ENCODE measurements at regions not wholly inside any gene's neighbourhood (a gene's known extent, or its start where the extent isn't known, plus 50 kb on each side); places are given as distances from the start of the nearest gene placed in this dataset.
"Not testable (repeated sequence)": the region's sequence is repeated elsewhere in the genome, so short reads cannot be mapped to it uniquely, and the experiment has no call there.

DNA sequence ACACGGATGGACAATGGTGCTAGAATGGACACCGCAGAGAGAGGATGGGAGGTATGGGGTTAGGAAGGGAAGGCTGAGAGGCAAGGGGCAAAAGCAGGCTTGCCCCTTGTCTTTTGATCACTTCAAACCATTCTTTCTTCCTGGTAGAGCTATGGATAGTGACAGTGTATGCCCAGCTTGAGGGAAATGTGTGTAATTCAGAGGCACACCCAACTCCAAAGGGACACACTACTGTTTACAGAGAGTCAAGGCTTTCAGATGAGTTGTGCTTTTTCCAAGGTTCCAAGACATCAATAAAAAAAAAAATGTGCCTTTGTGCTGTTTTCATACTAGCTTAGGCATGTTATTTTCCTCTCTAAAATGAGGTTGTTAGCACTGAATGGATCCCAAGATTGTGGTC, 185.0 kb downstream of the MCHR2 start:
- DNase-seq: no peak

DNA sequence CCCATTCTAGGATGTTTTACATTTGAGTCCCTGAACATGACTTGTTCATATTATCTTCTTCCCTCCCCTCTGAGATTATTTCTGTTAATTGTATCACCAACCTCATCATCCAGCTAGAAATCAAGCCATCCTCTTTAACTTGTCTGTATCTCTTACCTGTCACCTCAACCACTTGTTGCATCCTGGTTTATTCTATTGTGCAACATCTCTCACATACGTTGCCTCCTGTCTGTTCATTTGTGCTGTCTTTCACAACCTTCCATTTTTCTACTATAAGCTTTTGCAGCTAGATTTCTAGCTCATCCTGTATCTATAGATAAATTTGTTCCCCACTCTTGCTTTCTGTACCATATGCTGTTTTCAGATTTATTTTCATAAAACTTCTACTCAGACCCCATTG, 183.7 kb downstream of the MCHR2 start:
- no peak for DNase-seq

DNA sequence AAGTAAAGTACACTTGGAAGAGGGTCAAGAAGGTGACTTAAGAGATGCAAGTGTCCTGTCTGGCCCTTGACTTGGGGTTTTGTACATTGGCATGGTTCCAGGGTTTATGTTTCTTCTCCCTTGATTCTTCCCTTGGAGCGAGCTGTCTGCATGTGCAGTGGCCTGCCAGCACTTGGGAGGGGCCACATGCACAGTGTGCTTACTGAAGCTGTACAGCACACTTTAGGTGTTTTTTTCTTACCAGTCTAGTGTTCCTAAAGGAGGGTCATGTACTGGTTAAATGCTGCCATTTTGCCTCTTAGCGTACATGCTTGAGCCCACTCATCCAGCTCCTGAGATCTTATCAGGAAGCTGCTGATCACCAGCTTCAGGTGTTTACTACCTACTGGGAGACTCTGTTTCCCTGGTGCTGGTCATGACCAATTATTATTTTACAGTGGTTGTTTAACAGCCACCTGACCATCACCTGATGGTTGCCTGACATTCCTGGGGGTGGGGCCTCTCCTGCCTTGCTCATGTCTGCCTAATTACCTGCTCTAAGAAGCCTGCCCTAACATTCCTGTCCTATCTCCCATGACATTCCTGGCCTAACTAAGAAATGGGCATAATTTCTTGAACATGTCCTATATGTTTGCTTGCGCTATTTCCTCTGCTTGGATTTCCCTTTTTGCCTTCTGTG, 182.9 kb downstream of the MCHR2 start:
- DNase-seq: no peak

DNA sequence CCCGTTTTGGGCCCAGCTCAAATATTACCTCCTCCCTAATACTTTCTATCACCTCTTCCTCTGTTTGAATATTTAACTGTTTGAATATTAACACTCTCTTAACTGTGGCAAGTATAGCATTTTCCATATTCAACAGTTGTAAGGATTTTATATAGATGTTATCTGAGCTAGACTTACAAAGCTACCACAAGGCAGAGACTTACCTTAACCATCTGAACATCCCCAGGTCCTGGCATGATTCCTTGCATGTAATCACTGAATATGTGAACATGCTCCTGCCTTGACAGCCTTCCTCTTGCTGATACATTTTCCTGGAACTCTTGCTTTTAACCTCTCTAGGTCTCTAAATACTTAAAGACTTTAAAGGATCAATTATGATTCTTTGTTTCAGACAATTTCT, 182.4 kb downstream of the MCHR2 start:
- DNase-seq: no peak

DNA sequence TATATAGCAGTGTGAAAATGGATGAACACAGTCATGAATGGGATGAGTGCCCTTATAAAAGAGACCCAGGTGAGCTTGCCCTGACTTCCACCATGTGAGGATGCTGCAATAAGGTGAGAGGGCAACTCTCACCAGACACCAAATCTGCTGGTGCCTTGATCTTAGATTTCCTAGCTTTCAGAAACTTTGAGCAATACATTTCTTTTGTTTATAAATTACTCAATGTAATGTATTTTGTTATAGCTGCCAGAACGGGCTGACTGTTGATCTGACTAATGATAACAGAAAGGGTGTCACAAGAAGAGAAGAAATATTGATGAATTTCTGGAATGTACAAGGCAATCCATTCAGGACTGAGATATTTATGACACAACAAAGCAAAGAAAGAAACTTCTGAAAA, 180.5 kb downstream of the MCHR2 start:
- DNase-seq: no peak

DNA sequence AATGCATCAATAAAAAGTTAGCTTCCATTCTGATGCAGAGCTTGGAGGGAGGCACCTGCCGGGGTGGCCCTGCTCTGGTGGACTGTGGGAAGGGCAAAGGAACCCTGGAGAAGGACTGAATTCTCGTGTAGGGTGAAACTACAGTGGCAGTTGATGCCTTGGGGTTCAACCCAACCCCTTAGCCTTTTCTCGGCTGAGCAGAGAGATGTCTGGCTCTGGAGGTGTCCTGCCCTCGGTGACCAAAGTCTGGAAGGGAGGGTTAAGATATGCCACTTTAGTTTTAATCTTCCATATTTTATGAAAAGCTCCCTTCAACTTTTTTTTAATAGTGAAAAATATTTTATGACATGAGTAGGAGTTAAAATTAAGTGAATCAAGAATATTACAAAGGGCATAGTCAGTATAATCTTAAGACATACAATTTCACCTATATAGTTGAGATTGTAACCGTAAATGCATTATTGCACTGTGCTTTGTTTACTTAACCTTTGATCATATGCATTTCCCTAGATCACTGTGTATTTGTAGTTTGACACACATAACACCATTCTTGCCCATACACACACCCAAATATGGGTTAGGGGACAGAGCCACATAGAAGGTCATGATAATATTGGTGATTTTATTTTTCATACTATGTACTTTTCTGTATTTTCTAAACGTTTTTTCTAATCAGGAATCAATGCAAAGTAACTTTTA, 179.6 kb downstream of the MCHR2 start:
- no peak for DNase-seq

DNA sequence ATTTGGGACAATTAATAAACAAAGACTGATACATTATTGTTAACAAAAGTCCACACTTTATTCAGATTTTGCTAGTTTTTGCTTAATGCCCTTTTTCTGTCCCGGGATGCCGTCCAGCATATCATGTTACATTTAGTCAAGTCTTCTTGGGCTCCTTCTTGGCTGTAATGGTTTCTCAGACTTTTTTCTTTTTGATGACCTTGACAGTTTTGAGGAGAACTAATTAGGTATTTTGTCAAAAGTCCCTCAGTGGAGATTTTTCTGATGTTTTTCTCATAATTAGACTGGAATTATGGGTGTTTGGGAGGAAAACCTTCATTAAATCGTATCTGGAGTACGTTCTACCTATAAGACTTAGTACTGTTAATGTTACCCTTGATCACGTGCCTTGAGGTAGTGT, 177.2 kb downstream of the MCHR2 start:
- no peak for DNase-seq

DNA sequence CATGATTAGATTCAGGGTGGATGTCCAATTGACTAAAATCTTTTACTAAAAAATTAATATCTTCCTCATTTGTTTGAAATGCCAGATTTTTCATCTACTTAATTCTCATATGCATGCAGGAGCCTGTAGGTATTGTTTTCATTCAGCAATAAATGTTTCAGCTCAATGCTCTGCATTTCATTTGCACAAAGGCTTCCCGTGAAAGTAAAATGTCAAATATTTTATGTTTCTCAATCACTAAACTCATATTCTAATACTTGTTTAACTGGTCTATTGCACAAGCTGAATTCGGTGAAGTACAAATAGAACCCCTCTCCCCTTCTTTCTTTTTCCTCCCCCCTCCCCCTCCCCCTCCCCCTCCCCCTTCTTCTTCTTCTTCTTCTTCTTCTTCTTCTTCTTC, 175.9 kb downstream of the MCHR2 start:
- DNase-seq: no peak

DNA sequence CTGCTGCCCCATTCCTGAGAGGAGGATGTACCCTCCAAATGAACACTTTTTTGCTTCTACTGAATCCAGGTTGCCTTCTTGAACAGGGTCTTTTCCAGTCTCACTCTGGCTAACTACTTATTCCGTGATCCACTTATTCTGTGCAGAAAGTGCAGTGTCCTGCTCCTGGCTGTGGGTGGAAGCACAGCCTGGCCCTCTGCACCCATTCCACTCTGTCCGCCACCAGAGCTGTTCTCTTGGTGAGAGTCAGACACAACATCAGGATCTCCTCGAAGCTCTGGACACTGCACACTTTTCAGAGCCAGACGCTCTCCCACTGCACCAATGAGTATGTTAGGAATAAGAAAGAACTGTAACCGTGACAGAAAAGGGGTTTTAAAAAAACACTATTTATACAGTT, 174.2 kb downstream of the MCHR2 start:
- DNase-seq: no peak

DNA sequence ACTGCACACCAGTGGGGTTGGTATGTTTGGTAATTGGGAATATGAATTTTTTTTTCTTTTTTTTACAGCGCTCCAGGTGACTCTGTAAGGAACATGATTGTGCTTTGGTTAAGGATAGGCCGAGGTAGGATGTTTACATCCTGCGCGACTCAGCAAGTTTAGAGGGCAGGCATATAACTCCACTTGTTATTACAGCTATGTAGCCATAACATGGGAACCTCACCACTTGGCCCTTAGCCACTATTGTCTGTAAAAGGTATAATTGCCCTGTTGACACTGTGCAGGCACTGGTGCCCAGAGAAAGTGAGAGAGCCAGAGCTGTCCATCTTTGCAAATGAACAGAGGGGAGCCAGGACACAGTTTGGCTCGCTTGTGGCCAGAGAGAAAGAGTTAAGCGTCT, 172.9 kb downstream of the MCHR2 start:
- DNase-seq: no peak

DNA sequence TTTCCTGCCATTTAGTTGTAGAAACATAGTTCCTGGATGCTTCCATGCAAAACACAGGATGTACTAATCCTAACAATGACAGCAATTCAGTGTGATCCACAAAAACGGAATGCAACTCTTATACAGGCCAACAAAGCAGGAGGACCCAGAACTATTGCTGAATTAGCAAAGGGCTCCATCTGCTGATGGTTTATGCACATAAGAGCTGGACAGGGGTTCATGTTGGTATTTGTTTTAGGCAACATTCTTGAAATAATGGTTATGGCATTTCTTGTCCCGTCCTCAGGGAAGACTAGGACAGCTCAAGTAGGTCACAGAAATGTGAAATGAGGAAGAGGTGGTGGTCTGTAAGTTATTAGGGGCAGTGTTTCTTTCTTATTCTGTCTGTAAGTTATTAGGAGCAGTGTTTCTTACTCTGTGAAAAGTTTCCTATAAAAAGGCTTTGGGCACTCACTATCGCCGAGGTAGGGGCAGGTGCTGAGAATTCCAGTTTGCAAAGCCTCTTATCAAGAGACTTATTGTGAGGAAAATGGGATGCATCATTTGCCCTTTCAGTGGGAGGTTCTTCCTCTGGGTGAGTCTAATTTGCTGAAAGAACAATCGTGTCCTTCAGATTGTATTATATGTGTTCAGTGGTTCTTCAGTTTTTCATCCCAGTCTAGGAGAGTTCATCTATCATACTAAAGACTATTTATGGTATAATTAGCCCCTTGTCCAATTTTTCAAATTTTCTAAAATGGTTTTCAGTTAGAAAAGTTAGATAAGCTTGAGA, 171.1 kb downstream of the MCHR2 start:
- peak; percentile 77 for DNase-seq

DNA sequence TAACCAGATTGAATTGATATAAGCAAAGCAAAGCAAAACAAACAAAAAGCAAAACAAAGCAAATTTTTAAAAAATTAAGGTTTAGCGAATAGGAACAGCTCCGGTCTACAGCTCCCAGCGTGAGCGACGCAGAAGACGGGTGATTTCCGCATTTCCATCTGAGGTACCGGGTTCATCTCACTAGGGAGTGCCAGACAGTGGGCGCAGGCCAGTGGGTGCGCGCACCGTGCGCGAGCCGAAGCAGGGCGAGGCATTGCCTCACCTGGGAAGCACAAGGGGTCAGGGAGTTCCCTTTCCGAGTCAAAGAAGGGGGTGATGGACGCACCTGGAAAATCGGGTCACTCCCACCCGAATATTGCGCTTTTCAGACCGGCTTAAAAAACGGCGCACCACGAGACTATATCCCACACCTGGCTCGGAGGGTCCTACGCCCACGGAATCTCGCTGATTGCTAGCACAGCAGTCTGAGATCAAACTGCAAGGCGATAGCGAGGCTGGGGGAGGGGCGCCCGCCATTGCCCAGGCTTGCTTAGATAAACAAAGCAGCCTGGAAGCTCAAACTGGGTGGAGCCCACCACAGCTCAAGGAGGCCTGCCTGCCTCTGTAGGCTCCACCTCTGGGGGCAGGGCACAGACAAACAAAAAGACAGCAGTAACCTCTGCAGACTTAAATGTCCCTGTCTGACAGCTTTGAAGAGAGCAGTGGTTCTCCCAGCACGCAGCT, 170.3 kb downstream of the MCHR2 start:
- not testable (repeated sequence) for DNase-seq

DNA sequence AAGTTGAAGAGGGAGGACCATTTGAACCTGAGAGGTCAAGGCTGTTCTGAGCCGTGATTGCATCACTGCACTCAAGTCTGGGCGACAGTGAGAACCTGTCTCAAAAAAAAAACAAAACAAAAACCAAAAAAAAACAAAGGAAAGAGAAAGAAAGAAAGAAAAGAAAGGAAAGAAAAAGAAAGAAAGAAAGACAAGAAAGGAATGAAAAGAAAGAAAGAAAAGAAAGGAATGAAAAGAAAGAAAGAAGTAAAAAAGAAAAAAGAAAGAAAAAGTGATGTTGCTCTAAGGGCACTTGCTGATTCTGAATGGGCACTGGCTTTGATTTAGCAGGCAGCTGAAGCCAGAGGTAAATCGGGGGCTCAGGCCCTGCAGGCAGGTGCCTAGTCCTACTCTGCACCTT, 161.0 kb downstream of the MCHR2 start:
- DNase-seq: no peak

DNA sequence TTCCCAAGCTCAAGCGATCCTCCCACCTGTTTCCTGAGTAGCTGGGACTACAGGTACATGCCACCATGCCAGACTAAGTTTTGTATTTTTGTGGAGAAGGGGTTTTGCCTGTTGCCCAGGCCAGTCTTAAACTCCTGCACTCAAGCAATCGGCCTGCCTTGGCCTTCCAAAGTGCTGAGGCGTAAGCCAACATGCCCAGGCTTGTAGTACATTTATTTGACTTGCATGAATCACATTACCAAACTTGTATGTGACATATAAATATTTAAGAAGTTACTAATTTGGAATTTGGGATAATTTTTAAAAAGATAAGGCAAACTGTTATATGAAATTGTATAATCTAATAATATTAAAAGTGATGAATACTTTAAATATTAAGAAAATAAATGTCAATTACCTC, 157.6 kb downstream of the MCHR2 start:
- DNase-seq: no peak

DNA sequence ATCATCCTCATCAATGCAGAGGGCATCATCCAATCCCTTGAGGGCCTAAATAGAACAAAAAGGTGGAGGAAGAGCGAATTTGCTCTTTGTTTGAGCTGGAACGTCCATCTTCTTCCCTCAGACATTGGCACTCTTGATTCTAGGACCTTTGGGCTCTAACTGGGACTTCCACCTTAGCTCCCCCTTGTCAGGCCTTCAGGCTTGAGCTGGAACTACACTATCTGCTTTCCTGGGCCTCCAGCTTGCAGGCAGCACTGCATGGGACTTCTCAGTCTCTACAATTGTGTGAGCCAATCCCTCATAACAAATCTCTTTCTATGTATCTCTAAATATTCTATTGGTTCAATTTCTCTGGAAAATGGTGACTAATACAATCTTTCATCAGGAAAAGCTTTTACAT, 155.4 kb downstream of the MCHR2 start:
- DNase-seq: no peak

DNA sequence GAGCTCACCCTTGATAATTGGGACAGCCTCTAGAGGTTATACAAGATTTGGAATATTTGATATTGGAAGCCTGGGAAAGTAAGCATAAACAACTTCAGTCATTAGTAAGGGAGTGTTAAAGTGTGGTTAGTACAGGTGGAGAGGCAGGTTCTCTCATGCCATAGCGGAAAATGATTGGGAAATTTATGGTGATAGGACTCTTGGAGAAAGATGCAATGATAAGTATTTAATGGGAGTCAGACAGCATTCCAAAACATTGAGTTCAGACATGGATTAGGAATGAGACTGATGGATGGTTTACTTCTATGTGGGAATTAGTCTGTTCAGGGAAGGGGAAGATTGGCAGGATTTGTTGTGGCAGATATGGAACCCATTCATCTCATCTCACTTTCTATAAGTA, 152.7 kb downstream of the MCHR2 start:
- no peak for DNase-seq

DNA sequence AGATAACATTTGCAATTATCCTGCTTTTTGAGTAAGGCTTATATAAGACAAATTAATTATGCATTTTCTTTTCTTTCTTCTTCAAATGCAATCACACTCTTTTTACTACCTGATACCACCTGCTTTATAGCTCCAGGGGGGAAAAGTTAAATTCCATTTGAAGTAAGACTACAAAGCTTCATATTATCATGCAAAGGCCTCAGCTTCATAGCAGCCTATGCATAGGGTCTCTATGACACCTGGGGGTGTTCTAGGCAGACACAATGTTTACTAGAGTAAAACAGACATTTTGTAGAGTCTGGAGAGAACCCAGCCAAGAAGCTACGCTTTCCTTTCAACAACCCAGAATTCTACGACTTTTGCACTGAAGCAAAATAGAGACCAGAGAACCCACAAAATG, 148.0 kb downstream of the MCHR2 start:
- DNase-seq: no peak

DNA sequence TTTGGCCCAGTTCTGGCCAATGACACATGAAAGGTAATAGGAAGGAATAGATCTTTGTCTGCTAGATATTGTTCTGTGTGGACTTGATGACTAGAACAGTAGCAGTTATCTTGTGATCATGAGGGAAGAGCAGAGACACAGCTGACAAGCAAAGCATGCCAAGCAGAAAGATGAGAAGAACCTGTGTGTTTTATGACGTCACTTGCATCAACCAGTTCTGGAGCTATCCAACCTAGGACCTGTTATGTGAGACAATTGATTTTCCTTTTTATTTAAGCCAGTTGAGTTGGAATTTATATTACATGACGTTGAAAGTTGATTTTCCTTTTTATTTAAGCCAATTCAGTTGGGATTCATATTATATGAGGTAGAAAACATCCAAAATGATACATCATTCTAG, 143.2 kb downstream of the MCHR2 start:
- DNase-seq: no peak

DNA sequence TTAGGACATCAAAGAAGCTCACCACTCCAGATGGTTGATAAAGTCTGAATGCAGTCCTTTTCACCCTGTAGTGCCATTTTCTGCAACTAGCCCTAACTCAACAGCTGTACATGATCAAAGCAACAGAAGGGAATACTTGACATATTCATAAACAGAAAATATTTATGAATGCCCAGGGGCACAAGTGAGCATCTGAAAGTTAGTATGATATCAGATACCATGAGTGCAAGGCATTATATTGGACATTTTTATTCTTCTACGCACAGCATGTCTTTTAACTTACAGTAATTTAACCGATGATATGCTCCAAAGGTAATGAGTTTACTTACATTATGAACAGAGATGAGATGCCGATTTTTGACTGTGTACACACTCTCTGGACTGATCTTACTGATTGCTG, 142.0 kb downstream of the MCHR2 start:
- no peak for DNase-seq

DNA sequence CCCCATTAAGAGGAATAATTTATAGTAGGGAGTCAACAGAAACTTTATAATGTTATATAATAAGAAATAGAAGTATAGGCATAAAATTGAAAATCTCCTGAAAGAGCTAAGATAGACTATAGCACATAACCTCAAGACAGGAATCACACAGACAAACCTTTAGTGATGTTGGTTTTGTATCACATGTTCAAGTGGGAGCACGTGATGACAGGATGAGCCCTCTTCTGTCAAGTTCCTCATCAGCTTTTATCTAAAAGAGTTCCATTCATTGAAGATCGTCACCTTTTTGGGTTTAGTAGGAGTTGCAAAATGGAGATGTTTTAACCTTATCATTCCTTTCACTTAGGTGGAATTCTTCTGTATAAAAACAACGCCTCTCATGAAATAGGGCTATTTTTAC, 127.0 kb downstream of the MCHR2 start:
- peak; percentile 2 for DNase-seq

DNA sequence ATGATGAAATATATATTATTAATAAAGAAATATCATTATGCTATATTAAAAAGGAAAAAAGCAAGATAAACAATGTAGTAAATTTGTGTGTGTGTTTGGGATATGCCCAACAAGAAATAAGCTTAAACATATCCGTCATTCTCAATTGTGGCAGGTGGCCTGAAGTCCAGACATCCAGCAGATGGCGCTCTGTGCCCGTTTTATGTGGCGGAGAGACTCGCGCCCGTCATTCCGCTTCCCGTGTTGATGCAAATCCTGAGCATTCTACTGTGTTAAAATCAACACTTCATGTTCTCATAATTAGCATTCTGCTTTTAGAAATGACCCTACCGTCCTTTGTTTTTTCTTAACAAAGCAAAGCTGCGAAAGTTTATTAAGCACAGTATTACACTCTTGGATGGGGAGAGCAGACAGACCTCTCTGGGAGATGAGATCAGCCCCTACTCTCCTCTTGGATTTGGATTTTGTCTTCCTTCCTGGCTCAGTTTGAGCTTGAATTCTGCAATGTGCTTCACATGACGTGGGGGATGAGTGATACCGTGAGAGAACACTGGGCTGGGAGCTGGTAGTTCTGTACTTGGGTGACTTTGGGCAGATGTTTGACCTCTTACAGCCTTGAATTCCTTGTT, 125.8 kb downstream of the MCHR2 start:
- peak; percentile 80 for DNase-seq
